SK-N-SH treated with all-trans-retinoic acid at 6 μM for 48 hours (cell line): ENCODE measurements at regions not wholly inside any gene's neighbourhood (a gene's known extent, or its start where the extent isn't known, plus 50 kb on each side); places are given as distances from the start of the nearest gene placed in this dataset.

ENCODE experiments used
- ATAC-seq: fragments of 200-7000 bp; cut with Tn5 transposase; 3 replicates; pipeline ENCODE4 v1.9.1; 2020; ENCODE audit warnings: mild to moderate bottlenecking, moderate library complexity
- ARNTL ChIP-seq: fragments of 450-650 bp; formaldehyde crosslinking; IDR thresholded peaks from 2 replicates; pipeline ENCODE4 v1.5.0; 2020; ENCODE audit warnings: low read depth, mild to moderate bottlenecking, moderate library complexity, borderline replicate concordance
- BACH2 ChIP-seq: fragments of 250-450 bp; sonication (Bioruptor Pico); IDR thresholded peaks from 2 replicates; pipeline ENCODE4 v1.9.0; 2021; ENCODE audit warnings: mild to moderate bottlenecking, borderline replicate concordance
- CREB5 ChIP-seq: fragments of 250-450 bp; sonication (Bioruptor Pico); IDR thresholded peaks from 2 replicates; pipeline ENCODE4 v1.5.1; 2020; ENCODE audit warnings: low read depth, mild to moderate bottlenecking, moderate library complexity
- CSDC2 ChIP-seq: fragments of 250-450 bp; sonication (Bioruptor Pico); IDR thresholded peaks from 2 replicates; pipeline ENCODE4 v1.5.0; 2020; ENCODE audit warnings: mild to moderate bottlenecking, moderate library complexity
- CSRNP3 ChIP-seq: fragments of 250-450 bp; sonication (Bioruptor Pico); IDR thresholded peaks from 2 replicates; pipeline ENCODE4 v1.5.1; 2021; ENCODE audit warnings: mild to moderate bottlenecking, moderate library complexity
- ISL1 ChIP-seq: fragments of 250-450 bp; sonication (Bioruptor Pico); IDR thresholded peaks from 2 replicates; pipeline ENCODE4 v2.1.2; 2022; ENCODE audit warnings: mild to moderate bottlenecking, moderate library complexity
- OSR1 ChIP-seq: fragments of 250-450 bp; sonication (Bioruptor Pico); IDR thresholded peaks from 2 replicates; pipeline ENCODE4 v1.8.0; 2022; ENCODE audit warnings: moderate library complexity, mild to moderate bottlenecking, inconsistent platforms
- PATZ1 ChIP-seq: fragments of 250-450 bp; sonication (Bioruptor Pico); IDR thresholded peaks from 2 replicates; pipeline ENCODE4 v1.8.0; 2020; ENCODE audit warnings: mild to moderate bottlenecking, moderate library complexity, borderline replicate concordance
- POU6F1 ChIP-seq: fragments of 250-450 bp; sonication (Bioruptor Pico); IDR thresholded peaks from 2 replicates; pipeline ENCODE4 v1.8.0; 2021; ENCODE audit warnings: low read depth, mild to moderate bottlenecking, moderate library complexity, borderline replicate concordance
- PPARA ChIP-seq: fragments of 250-450 bp; sonication (Bioruptor Pico); IDR thresholded peaks from 2 replicates; pipeline ENCODE4 v1.5.0; 2020; ENCODE audit warnings: mild to moderate bottlenecking, borderline replicate concordance
- SNAI2 ChIP-seq: fragments of 250-450 bp; sonication (Bioruptor Pico); IDR thresholded peaks from 2 replicates; pipeline ENCODE4 v1.5.0; 2020; ENCODE audit warnings: mild to moderate bottlenecking, moderate library complexity
- TCF4 ChIP-seq: fragments of 250-450 bp; sonication (Bioruptor Pico); IDR thresholded peaks from 2 replicates; pipeline ENCODE4 v1.8.0; 2021; ENCODE audit warnings: mild to moderate bottlenecking, moderate library complexity, borderline replicate concordance
- TOX ChIP-seq: fragments of 250-450 bp; sonication (Bioruptor Pico); IDR thresholded peaks from 2 replicates; pipeline ENCODE4 v1.8.0; 2021; ENCODE audit warnings: mild to moderate bottlenecking, moderate library complexity, borderline replicate concordance
- TSHZ2 ChIP-seq: fragments of 250-450 bp; sonication (Bioruptor Pico); IDR thresholded peaks from 2 replicates; pipeline ENCODE4 v1.5.0; 2020; ENCODE audit warnings: mild to moderate bottlenecking, moderate library complexity
- ZC3H10 ChIP-seq: fragments of 250-450 bp; sonication (Bioruptor Pico); IDR thresholded peaks from 2 replicates; pipeline ENCODE4 v1.5.1; 2021; ENCODE audit warnings: mild to moderate bottlenecking, moderate library complexity
- ZFP3 ChIP-seq: fragments of 250-450 bp; sonication (Bioruptor Pico); IDR thresholded peaks from 2 replicates; pipeline ENCODE4 v1.5.0; 2020; ENCODE audit warnings: mild to moderate bottlenecking, moderate library complexity
- ZNF565 ChIP-seq: fragments of 450-650 bp; formaldehyde crosslinking; conservative IDR thresholded peaks from 2 replicates; pipeline ENCODE4 v1.5.0; 2020; ENCODE audit warnings: low read depth, mild to moderate bottlenecking, moderate library complexity
- ZNF70 ChIP-seq: fragments of 450-650 bp; formaldehyde crosslinking; IDR thresholded peaks from 2 replicates; pipeline ENCODE4 v1.5.0; 2020; ENCODE audit warnings: mild to moderate bottlenecking, moderate library complexity
- ZNF8 ChIP-seq: fragments of 450-650 bp; formaldehyde crosslinking; IDR thresholded peaks from 2 replicates; pipeline ENCODE4 v1.5.0; 2020; ENCODE audit warnings: mild to moderate bottlenecking, moderate library complexity

GRCh38 chr5:16383544-16384052, 82.0 kb downstream of the ZNF622 start (continued):
- TF ChIP-seq CSRNP3 (CRISPR knock-in tag) (no peak), ZC3H10 (CRISPR knock-in tag) (no peak), BACH2 (CRISPR knock-in tag) (no peak), CREB5 (CRISPR knock-in tag) (no peak), TCF4 (CRISPR knock-in tag) (peak; percentile 95)

GRCh38 chr5:16382047-16382446, 83.6 kb downstream of the ZNF622 start:
- TF ChIP-seq SNAI2 (CRISPR knock-in tag) (no peak), PATZ1 (no peak), BACH2 (CRISPR knock-in tag) (no peak), TOX (no peak), POU6F1 (CRISPR knock-in tag) (no peak), TCF4 (CRISPR knock-in tag) (no peak), CSRNP3 (CRISPR knock-in tag) (no peak), ZFP3 (CRISPR knock-in tag) (no peak), CREB5 (CRISPR knock-in tag) (no peak), ZNF565 (no peak), ZNF70 (CRISPR knock-in tag) (no peak), PPARA (no peak), ARNTL (CRISPR knock-in tag) (no peak), ISL1 (CRISPR knock-in tag) (no peak), OSR1 (CRISPR knock-in tag) (no peak), ZNF8 (CRISPR knock-in tag) (no peak), CSDC2 (no peak), TSHZ2 (CRISPR knock-in tag) (no peak)
- ATAC-seq, result no peak
